OCI-LY7 (cell line): ENCODE measurements at regions not wholly inside any gene's neighbourhood (a gene's known extent, or its start where the extent isn't known, plus 50 kb on each side); places are given as distances from the start of the nearest gene placed in this dataset.

Source experiments
- EZH2phosphoT487 ChIP-seq: fragments of 200-600 bp; sonication (generic); IDR thresholded peaks from 2 replicates; pipeline ENCODE4 v1.6.1; 2018; ENCODE audit warnings: low read depth, borderline replicate concordance, mild to moderate bottlenecking, mixed run types, antibody characterized with exemption, low read length, moderate library complexity, mixed read lengths
- TF ChIP-seq, protein P1 (sequence below): fragments of 200-600 bp; sonication (generic); conservative IDR thresholded peaks from 2 replicates; pipeline ENCODE4 v1.5.1; 2014; ENCODE audit warnings: mild to moderate bottlenecking, antibody characterized with exemption, low read length, moderate library complexity, mixed read lengths

DNA sequence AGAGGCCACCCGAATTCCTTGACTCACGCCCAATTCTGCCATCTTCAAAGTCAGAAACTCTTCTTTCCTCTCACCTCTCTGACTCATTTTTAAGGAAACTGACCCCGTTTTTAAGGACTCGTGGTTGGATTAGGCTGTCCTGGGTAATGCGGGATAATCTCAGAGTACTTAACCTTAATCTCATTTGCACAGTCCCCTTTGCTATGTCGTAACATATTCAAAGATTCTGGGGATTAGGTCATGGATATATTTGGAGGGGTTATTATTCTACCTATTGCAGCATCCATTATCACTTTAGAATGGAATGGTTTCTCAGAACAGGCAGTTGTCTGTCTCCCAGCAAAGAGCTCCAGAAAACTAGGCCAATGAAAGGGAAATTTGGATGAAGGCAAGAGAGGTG, 80.8 kb upstream of the IL12B start:
- TF ChIP-seq, protein P1, sequence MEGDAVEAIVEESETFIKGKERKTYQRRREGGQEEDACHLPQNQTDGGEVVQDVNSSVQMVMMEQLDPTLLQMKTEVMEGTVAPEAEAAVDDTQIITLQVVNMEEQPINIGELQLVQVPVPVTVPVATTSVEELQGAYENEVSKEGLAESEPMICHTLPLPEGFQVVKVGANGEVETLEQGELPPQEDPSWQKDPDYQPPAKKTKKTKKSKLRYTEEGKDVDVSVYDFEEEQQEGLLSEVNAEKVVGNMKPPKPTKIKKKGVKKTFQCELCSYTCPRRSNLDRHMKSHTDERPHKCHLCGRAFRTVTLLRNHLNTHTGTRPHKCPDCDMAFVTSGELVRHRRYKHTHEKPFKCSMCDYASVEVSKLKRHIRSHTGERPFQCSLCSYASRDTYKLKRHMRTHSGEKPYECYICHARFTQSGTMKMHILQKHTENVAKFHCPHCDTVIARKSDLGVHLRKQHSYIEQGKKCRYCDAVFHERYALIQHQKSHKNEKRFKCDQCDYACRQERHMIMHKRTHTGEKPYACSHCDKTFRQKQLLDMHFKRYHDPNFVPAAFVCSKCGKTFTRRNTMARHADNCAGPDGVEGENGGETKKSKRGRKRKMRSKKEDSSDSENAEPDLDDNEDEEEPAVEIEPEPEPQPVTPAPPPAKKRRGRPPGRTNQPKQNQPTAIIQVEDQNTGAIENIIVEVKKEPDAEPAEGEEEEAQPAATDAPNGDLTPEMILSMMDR: no peak
- no peak for TF ChIP-seq EZH2phosphoT487
